Endothelial cell of umbilical vein (primary cell): ENCODE measurements at regions not wholly inside any gene's neighbourhood (a gene's known extent, or its start where the extent isn't known, plus 50 kb on each side); places are given as distances from the start of the nearest gene placed in this dataset.
A peak's percentile ranks its signal among the peaks of the same experiment; 100 is the strongest.

Source experiments
- CTCF ChIP-seq, 2 donors: IDR thresholded peaks; 1 replicate in 1 of 2; 2 replicates in 1 of 2; pipeline ENCODE4 v1.5.1; 2011; ENCODE audit warnings: low read length in 2 of 2, mild to moderate bottlenecking in 2 of 2, moderate library complexity in 2 of 2, control low read depth in 1 of 2, inconsistent platforms in 1 of 2, low read depth in 1 of 2; ENCODE audit not compliant: insufficient read depth in 1 of 2; ENCODE audit errors: extremely low read depth in 1 of 2
- EZH2 ChIP-seq: IDR thresholded peaks from 2 replicates; pipeline ENCODE4 v1.6.1; 2012; ENCODE audit warnings: borderline replicate concordance, low read depth, mild to moderate bottlenecking, moderate library complexity, low read length, inconsistent platforms; ENCODE audit not compliant: severe bottlenecking
- GATA2 ChIP-seq: IDR thresholded peaks from 2 replicates; pipeline ENCODE4 v1.7.0; 2011; ENCODE audit warnings: low read depth, mild to moderate bottlenecking, moderate library complexity, mixed read lengths, low read length; ENCODE audit not compliant: insufficient read length, insufficient read depth
- JUN ChIP-seq: IDR thresholded peaks from 2 replicates; pipeline ENCODE4 v1.6.1; 2011; ENCODE audit warnings: borderline replicate concordance, low read depth; ENCODE audit not compliant: insufficient read length, insufficient read depth

GRCh38 chr18:67710639-67711038 is 194.1 kb upstream of the DSEL start:
- TF ChIP-seq EZH2 (no peak), CTCF (IDR thresholded peaks at IDR 0.05; ENCODE audit: extremely low read depth in 1 of 2, insufficient read depth in 1 of 2, low read depth in 1 of 2, low read length in 2 of 2) (peak in 1 of 2 donors; percentile 1), JUN (no peak), GATA2 (no peak)
